BLaER1 (cell line): ENCODE measurements at regions not wholly inside any gene's neighbourhood (a gene's known extent, or its start where the extent isn't known, plus 50 kb on each side); places are given as distances from the start of the nearest gene placed in this dataset.
A peak's percentile ranks its signal among the peaks of the same experiment; 100 is the strongest.

Experiments used
- H3K27ac ChIP-seq: shearing (Covaris generic); formaldehyde crosslinking; 2 replicates; pipeline ENCODE4 v1.8.1; 2022
- H3K27me3 ChIP-seq: shearing (Covaris generic); formaldehyde crosslinking; 2 replicates; pipeline ENCODE4 v1.8.1; 2022
- H3K36me3 ChIP-seq: shearing (Covaris generic); formaldehyde crosslinking; 2 replicates; pipeline ENCODE4 v1.8.1; 2022
- H3K4me1 ChIP-seq: shearing (Covaris generic); formaldehyde crosslinking; 2 replicates; pipeline ENCODE4 v1.8.1; 2022
- H3K4me2 ChIP-seq: shearing (Covaris generic); formaldehyde crosslinking; 2 replicates; pipeline ENCODE4 v1.8.1; 2022
- H3K4me3 ChIP-seq: shearing (Covaris generic); formaldehyde crosslinking; 2 replicates; pipeline ENCODE4 v1.8.1; 2022
- H3K9ac ChIP-seq: shearing (Covaris generic); formaldehyde crosslinking; 2 replicates; pipeline ENCODE4 v1.8.1; 2022
- H3K9me3 ChIP-seq: shearing (Covaris generic); formaldehyde crosslinking; 2 replicates; pipeline ENCODE4 v1.8.1; 2022
- H4K20me1 ChIP-seq: shearing (Covaris generic); formaldehyde crosslinking; 2 replicates; pipeline ENCODE4 v1.8.1; 2022
- Cebpa-rat ChIP-seq: shearing (Covaris generic); IDR thresholded peaks from 2 replicates; pipeline ENCODE4 v1.8.1; 2022

DNA sequence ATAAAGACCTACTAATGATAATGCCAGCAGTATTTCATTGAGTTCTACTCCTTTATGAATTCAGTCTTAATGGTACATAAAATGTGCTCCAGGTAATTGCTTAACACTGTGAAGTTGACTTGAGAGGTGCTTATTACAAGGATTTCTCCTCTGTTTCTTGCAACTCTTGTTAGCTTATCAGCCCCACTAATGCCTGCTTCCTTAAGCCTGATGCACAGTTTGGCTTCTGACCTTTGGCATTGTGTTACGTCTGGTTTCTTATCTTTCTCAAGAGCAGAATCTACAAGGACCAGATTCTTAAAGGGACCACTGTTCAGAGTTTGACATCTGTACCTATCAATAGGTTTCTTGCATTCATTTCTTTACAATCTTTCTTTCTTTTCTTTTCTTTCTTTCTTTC is 223.9 kb upstream of the CWC22 start:
- Histone ChIP-seq H3K4me3 (no peak overlapping the region), H3K9me3 (no peaks in the 10 kb centered on the region), H3K27ac (no peak overlapping the region), H3K4me1 (no peaks in the 10 kb centered on the region), H3K9ac (no peak overlapping the region), H3K4me2 (no peak overlapping the region), H3K27me3 (no peaks in the 10 kb centered on the region), H3K36me3 (no peaks in the 10 kb centered on the region), H4K20me1 (no peaks in the 10 kb centered on the region)
- TF ChIP-seq Cebpa-rat, result no peak

DNA sequence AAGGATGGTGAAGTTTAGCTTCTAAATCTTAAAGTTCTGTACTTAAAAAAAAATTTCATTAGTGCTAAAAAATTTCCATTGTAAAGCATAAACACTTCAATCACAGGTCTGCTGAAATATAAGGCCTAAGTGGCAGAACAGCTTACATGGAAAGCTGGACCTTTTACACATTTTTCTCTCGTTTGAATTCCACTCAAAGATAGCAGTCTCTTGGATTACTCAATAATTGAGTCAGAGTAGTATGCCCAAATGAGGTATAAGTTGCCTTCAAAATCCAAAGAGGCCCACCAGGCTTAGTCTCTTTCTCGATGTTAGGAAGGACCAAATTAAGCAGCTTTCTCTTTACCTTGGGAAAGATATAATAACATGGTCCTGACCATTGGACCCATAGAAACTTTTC is 220.4 kb upstream of the CWC22 start:
- no peak overlapping the region for H3K9ac ChIP-seq
- no peak overlapping the region for H3K27ac ChIP-seq
- H3K9me3 ChIP-seq, result peaks cover 21% of the 10 kb centered on the region
- H4K20me1 ChIP-seq, result no peaks in the 10 kb centered on the region
- H3K36me3 ChIP-seq, result no peaks in the 10 kb centered on the region
- H3K4me1 ChIP-seq, result no peaks in the 10 kb centered on the region
- H3K27me3 ChIP-seq, result no peaks in the 10 kb centered on the region
- H3K4me3 ChIP-seq, result no peak overlapping the region
- no peak overlapping the region for H3K4me2 ChIP-seq
- no peak for TF ChIP-seq Cebpa-rat

DNA sequence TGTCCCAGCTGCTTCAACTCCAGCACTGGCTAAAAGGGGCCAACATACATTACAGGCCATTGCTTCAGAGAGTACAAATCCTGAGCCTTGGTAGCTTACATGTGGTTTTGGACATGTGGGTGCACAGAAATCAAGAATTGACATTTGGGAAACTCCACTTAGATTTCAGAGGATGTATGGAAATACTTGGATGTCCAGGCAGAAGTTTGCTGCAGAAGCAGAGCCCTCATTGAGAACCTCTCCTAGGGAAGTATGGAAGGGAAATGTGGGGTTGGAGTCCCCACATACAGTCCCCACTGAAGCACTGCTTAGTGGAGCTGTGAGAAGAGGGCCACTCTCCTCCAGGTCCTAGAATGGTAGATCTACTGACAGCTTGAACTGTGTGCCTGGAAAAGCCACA is 218.0 kb upstream of the CWC22 start:
- Histone ChIP-seq H3K27me3 (no peaks in the 10 kb centered on the region), H3K9me3 (peaks cover 21% of the 10 kb centered on the region), H3K4me3 (no peak overlapping the region), H3K27ac (no peak overlapping the region), H3K4me1 (no peaks in the 10 kb centered on the region), H4K20me1 (no peaks in the 10 kb centered on the region), H3K36me3 (no peaks in the 10 kb centered on the region), H3K9ac (no peak overlapping the region), H3K4me2 (no peak overlapping the region)
- TF ChIP-seq Cebpa-rat, result no peak

DNA sequence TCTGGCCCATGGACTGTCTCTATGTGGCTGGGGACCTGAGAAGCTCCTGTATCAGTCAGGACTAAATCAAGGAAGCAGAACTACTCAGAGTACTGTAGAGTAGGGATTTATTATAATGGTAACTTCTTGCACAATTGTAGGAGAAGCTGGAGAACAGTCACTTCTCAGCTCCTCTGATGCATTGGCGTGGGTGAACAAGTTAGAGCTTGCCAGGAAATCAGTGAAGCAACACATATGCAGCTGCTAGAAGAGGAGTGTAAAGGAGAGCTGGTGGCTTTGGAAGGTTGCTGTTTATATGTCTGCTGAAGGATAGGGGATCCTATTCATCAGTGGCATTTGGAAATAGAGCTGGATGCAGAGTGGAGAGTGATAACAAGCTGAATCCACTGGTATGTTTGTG is 215.5 kb upstream of the CWC22 start:
- Histone ChIP-seq H3K4me3 (no peak overlapping the region), H3K27ac (no peak overlapping the region), H3K9me3 (peaks cover 21% of the 10 kb centered on the region), H3K4me1 (no peaks in the 10 kb centered on the region), H4K20me1 (no peaks in the 10 kb centered on the region), H3K9ac (no peak overlapping the region), H3K27me3 (no peaks in the 10 kb centered on the region), H3K4me2 (no peak overlapping the region), H3K36me3 (no peaks in the 10 kb centered on the region)
- no peak for TF ChIP-seq Cebpa-rat

DNA sequence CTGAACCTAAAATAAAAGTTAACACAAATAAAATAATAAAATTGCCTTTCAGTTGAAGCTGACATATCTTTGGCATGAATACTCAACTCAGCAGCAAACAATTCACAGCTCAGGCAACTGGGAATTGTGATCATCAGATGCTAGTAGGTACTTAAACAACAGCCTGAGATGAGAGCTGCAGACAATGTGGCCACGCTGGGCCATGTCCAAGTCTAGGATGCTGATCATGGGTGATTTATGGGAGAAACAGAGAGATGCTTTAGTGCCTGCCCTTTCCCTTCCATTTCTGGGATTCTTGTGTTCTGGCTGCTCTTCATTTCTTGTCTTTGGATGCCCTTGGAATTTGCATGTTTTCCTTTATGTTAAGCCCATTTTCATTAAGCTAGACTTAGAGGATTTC is 212.4 kb upstream of the CWC22 start:
- Histone ChIP-seq H3K27ac (no peak overlapping the region), H3K4me2 (no peak overlapping the region), H3K9ac (no peak overlapping the region), H3K4me1 (no peaks in the 10 kb centered on the region), H3K36me3 (no peaks in the 10 kb centered on the region), H4K20me1 (no peaks in the 10 kb centered on the region), H3K9me3 (peaks cover 7% of the 10 kb centered on the region), H3K4me3 (no peak overlapping the region), H3K27me3 (no peaks in the 10 kb centered on the region)
- no peak for TF ChIP-seq Cebpa-rat

DNA sequence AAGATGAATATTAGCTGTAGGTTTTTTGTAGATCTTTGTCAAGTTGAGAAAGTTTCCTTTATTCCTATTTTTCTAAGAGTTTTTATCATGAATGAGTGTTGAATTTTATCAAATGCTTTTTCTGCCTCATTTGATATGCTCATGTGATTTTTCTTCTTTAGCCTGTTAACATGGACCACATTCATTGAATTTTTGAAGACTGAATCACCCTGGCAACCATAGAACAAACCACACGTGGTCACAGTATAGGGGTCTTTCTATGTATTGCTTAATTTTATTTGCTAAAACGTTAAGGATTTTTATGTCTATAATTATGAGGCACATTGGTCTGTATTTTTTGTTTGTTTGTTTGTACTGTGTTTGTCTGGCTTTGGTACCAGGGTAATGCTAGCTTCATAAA is 201.7 kb upstream of the CWC22 start:
- H3K4me3 ChIP-seq, result no peak overlapping the region
- H3K4me1 ChIP-seq, result peaks cover 7% of the 10 kb centered on the region; the same call in 1 of the 2 replicates
- H3K4me2 ChIP-seq, result no peak overlapping the region
- no peaks in the 10 kb centered on the region for H4K20me1 ChIP-seq
- H3K9me3 ChIP-seq, result no peaks in the 10 kb centered on the region
- H3K36me3 ChIP-seq, result no peaks in the 10 kb centered on the region
- no peak for TF ChIP-seq Cebpa-rat
- no peak overlapping the region for H3K9ac ChIP-seq
- H3K27me3 ChIP-seq, result no peaks in the 10 kb centered on the region
- no peak overlapping the region for H3K27ac ChIP-seq

DNA sequence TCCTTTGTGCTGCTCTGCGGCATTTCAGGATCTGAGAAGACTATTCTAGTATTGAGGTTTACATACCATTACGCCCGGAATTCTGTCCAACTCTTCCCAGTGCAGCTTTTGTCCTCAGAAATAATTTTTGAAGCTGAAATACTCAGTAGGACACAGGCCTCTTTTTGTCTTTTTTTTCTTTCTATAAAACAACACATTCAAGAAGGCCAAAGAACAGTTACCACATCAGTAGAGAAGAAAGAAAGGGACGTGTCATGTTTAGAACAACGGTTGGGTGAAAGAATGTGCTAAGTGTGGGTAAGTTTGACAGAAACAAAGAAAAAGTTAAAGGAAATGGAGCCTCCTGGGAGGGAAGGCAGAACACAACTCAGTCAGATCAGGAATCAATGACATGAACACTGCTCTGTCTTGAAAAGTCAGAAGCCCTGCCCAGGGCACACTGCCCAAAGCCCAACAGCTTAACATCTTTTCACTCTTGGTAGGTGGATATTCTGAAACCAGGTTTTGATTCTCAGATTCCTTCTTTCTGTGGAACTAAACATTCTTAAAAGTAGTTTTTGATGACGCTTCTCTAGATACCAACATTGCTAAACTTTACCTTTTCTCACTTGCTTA is 198.6 kb upstream of the CWC22 start:
- H3K27me3 ChIP-seq, result no peaks in the 10 kb centered on the region
- no peaks in the 10 kb centered on the region for H3K36me3 ChIP-seq
- no peak overlapping the region for H3K9ac ChIP-seq
- no peaks in the 10 kb centered on the region for H3K9me3 ChIP-seq
- 0 out of 2 replicates have a peak overlapping the region, but pooled peaks have one; percentile 13 for H3K4me2 ChIP-seq
- peaks cover 7% of the 10 kb centered on the region; the same call in 1 of the 2 replicates for H3K4me1 ChIP-seq
- no peak for TF ChIP-seq Cebpa-rat
- no peak overlapping the region for H3K27ac ChIP-seq
- H3K4me3 ChIP-seq, result no peak overlapping the region
- H4K20me1 ChIP-seq, result no peaks in the 10 kb centered on the region

DNA sequence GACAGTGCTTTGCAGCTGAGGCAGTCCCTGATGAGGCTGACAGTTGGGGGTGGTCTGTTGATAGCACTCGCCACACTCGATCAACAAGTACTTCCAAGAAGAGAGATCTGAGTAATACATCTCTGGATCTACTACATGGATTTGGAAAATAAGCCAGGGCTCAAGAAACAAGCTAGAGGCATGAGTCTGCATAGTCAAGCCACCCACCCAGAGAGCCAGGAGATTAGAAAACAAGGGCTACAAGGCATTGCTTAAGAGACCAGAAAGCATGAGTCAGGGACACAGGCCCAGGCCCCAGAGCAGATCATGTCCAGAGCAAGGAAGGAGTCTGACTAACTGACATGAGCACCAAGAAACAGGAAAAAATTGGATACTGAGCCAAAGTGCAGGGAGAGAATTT is 196.9 kb upstream of the CWC22 start:
- H3K4me1 ChIP-seq, result peaks cover 7% of the 10 kb centered on the region; the same call in 1 of the 2 replicates
- no peak for TF ChIP-seq Cebpa-rat
- H3K9me3 ChIP-seq, result no peaks in the 10 kb centered on the region
- H4K20me1 ChIP-seq, result no peaks in the 10 kb centered on the region
- no peak overlapping the region for H3K9ac ChIP-seq
- no peak overlapping the region for H3K4me2 ChIP-seq
- H3K4me3 ChIP-seq, result no peak overlapping the region
- H3K27me3 ChIP-seq, result no peaks in the 10 kb centered on the region
- no peaks in the 10 kb centered on the region for H3K36me3 ChIP-seq
- H3K27ac ChIP-seq, result no peak overlapping the region

DNA sequence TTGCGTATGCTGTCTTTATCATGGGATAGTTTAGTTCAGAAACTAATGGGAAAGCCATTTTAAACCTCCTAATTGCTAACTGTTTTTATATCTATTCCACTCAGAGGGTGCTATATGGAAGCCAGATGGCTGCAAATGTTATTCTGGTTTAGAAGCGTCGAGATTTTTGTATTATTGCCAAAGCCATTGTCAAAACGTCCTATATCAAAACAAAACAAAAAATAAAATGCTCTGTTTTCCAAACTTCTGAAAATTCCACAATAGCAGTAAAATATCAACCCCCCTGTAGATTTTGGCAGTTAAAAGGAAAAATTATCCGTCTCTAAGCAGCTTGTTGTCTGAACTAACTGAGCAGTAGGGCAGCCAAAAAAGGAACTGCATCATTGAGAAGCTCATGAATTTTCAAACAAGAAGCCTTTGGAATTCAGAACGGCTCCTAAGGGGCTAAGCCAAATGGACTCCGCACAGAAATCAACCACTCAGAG is 195.4 kb upstream of the CWC22 start:
- Histone ChIP-seq H3K27me3 (no peaks in the 10 kb centered on the region), H3K9ac (no peak overlapping the region), H3K27ac (no peak overlapping the region), H4K20me1 (no peaks in the 10 kb centered on the region), H3K9me3 (no peaks in the 10 kb centered on the region), H3K4me3 (no peak overlapping the region), H3K36me3 (no peaks in the 10 kb centered on the region), H3K4me2 (no peak overlapping the region), H3K4me1 (peaks cover 7% of the 10 kb centered on the region; the same call in 1 of the 2 replicates)
- no peak for TF ChIP-seq Cebpa-rat

DNA sequence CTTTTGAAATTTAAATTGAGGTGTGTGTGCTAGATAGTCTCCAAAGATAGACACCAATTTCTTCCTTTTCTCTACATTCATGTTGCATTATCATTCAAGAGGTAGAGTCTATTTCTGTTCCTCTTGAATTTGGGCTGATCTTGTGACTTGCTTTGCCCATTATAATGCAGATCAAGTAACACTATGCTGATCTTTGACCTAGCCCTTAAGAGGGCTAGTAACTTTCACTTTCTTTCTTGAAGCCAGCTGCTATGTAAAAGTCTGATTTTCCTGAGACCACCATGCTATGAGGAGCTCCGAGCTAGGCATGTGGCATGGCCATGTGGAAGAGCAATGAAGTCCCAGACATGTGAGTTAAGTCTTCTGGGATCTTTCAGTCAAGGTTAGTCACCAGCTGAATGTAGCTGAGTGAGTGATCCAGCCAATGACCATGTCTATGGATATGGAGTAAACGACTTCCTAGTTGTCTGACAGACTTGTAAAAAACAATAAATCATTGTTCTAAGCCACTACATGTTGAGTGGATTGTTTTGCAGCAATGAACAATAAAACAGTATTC is 189.4 kb upstream of the CWC22 start:
- Histone ChIP-seq H4K20me1 (no peaks in the 10 kb centered on the region), H3K4me3 (no peak overlapping the region), H3K4me1 (no peaks in the 10 kb centered on the region), H3K9ac (no peak overlapping the region), H3K4me2 (peak overlapping the region; percentile 30), H3K9me3 (no peaks in the 10 kb centered on the region), H3K27me3 (no peaks in the 10 kb centered on the region), H3K36me3 (no peaks in the 10 kb centered on the region), H3K27ac (no peak overlapping the region)
- no peak for TF ChIP-seq Cebpa-rat
